ENCODE measurements at regions not wholly inside any gene's neighbourhood (a gene's known extent, or its start where the extent isn't known, plus 50 kb on each side); places are given as distances from the start of the nearest gene placed in this dataset.

DNA sequence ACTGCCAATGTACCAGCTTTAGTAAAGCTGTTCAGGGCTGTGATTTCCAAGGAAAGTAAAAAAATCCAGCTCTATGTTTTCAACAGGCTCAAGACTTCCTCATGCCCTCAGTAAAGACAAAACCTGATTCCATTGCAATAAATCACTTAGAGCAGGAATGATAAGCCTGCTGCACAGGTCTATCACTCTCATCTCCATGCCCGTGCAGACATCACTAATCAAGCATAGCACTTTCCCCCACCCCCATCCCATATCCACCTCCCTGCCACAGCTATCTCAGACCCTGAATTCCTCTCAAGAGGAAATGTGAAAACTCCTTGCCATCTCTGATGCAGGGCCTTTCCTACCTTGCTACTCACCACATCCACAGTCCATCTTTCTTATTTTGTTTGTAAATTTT lies 554.9 kb downstream of the MAFB start:
- ChIA-PET CTCF (interaction anchor here (0.7 kb wide), 1 partner anchor 101 kb away, joined by 5 read pairs; no protein-coding TSS in a partner anchor), POLR2A (no interaction called here)
- Histone ChIP-seq H3K36me3 (ENCODE audit: control insufficient read depth in 2 of 2, insufficient read depth in 1 of 2, low read length in 2 of 2) (no peaks in the 10 kb centered on the region), H3K27ac (ENCODE audit: extremely low read depth, low read depth, low read length) (no peak overlapping the region), H3K9me3 (ENCODE audit: control insufficient read depth, insufficient read depth, low read depth, low read length) (no peaks in the 10 kb centered on the region; the same call in 1 of the 2 replicates), H3K4me1 (ENCODE audit: control insufficient read depth, insufficient read depth, low read length) (no peaks in the 10 kb centered on the region), H3K4me3 (ENCODE audit: low read depth, low read length) (no peak overlapping the region)
- no peak for TF ChIP-seq ZNF354C (tag by site-specific recombination; IDR thresholded peaks at IDR 0.05; ENCODE audit: borderline replicate concordance, low read depth)
- no peak for TF ChIP-seq BCL11A (tag by site-specific recombination; IDR thresholded peaks at IDR 0.05; ENCODE audit: low read depth)
- TF ChIP-seq ZNF23 (tag by site-specific recombination; IDR thresholded peaks at IDR 0.05; ENCODE audit: borderline replicate concordance): 0 out of 2 replicates have a peak, but pooled peaks have one; percentile 51
- no peak for TF ChIP-seq ZNF133 (tag by site-specific recombination; IDR thresholded peaks at IDR 0.05)
- TF ChIP-seq ZBTB17 (tag by site-specific recombination; IDR thresholded peaks at IDR 0.05): 0 out of 2 replicates have a peak, but pooled peaks have one; percentile 31

DNA sequence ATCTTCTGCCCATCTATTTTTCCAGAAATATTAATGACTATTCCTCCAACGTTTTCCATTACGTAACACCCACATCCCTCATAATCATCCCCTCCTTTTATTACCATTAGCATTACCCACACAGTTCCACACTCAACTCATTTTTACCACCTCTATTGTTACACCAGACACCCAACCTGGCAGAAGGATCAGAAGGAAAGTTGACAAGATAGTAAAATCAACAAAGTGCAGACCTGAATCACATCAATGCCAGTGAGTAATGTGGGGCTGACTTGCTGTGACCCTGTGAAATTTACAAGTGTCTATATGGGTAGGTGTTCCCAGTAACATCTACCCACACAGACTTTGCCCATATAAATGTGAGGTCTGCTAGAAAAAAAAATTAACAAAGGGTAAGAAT lies 568.2 kb downstream of the MAFB start:
- POLR2A ChIA-PET: no interaction called here
- H3K4me3 ChIP-seq (ENCODE audit: low read depth, low read length): no peak overlapping the region
- peak; percentile 27; the same call in 1 of the 2 replicates for TF ChIP-seq EGR2 (tag by site-specific recombination; IDR thresholded peaks at IDR 0.05; ENCODE audit: low read depth)
- no peak for TF ChIP-seq ZIC2 (tag by site-specific recombination; IDR thresholded peaks at IDR 0.05)

GRCh38 chr20:40111282-40111681 lies 577.8 kb downstream of the MAFB start:
- POLR2A ChIA-PET: no interaction called here

More for the DNA sequence above, 568.2 kb downstream of the MAFB start:
- no peaks in the 10 kb centered on the region for H3K4me1 ChIP-seq (ENCODE audit: control insufficient read depth, insufficient read depth, low read length)
- H3K36me3 ChIP-seq (ENCODE audit: control insufficient read depth in 2 of 2, insufficient read depth in 1 of 2, low read length in 2 of 2): no peaks in the 10 kb centered on the region
- H3K27ac ChIP-seq (ENCODE audit: extremely low read depth, low read depth, low read length): no peak overlapping the region
- CTCF ChIA-PET: no interaction called here
- H3K9me3 ChIP-seq (ENCODE audit: control insufficient read depth, insufficient read depth, low read depth, low read length): no peaks in the 10 kb centered on the region

DNA sequence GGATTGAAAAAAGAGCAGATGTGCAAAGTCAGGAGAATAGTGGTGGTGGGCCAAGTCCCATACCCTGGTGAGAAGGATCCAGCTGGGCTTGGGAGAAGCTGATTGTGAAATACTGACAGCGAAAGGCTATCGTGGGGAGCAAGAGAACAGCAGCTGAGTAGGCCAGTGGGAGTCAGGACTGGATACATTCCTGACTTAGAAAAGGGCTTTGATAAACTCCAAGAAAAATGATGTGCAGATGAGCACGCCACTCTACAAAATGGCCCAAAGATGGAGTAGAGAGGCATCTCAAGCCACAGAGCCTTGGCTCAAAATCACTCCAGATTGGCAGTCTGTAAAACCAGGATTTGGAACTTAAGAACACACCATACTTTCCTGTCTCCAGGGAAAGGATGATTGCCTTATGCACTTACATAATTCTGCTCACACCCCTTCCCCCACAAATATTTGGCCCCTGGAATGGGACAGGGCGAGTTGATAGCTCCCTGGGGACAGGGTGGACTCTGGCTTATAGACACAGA lies 578.7 kb downstream of the MAFB start:
- TF ChIP-seq GLI2 (tag by site-specific recombination; IDR thresholded peaks at IDR 0.05; ENCODE audit: borderline replicate concordance, low read depth) (no peak), ZNF362 (tag by site-specific recombination; IDR thresholded peaks at IDR 0.05) (no peak), EGR2 (tag by site-specific recombination; IDR thresholded peaks at IDR 0.05; ENCODE audit: low read depth) (no peak)
- H3K9me3 ChIP-seq (ENCODE audit: control insufficient read depth, insufficient read depth, low read depth, low read length): no peaks in the 10 kb centered on the region
- H3K4me3 ChIP-seq (ENCODE audit: low read depth, low read length): no peak overlapping the region
- H3K36me3 ChIP-seq (ENCODE audit: control insufficient read depth in 2 of 2, insufficient read depth in 1 of 2, low read length in 2 of 2): no peaks in the 10 kb centered on the region
- CTCF ChIA-PET: interaction anchor here (0.6 kb wide), 1 partner anchor 56 kb away, joined by 3 read pairs; no protein-coding TSS in a partner anchor
- H3K27ac ChIP-seq (ENCODE audit: extremely low read depth, low read depth, low read length): no peak overlapping the region
- POLR2A ChIA-PET: no interaction called here
- no peaks in the 10 kb centered on the region for H3K4me1 ChIP-seq (ENCODE audit: control insufficient read depth, insufficient read depth, low read length)

More at GRCh38 chr20:40111282-40111681, 577.8 kb downstream of the MAFB start:
- Histone ChIP-seq H3K36me3 (ENCODE audit: control insufficient read depth in 2 of 2, insufficient read depth in 1 of 2, low read length in 2 of 2) (no peaks in the 10 kb centered on the region), H3K4me1 (ENCODE audit: control insufficient read depth, insufficient read depth, low read length) (no peaks in the 10 kb centered on the region), H3K27ac (ENCODE audit: extremely low read depth, low read depth, low read length) (no peak overlapping the region), H3K9me3 (ENCODE audit: control insufficient read depth, insufficient read depth, low read depth, low read length) (no peaks in the 10 kb centered on the region), H3K4me3 (ENCODE audit: low read depth, low read length) (no peak overlapping the region)
- CTCF ChIA-PET: interaction anchor here (0.6 kb wide), 1 partner anchor 56 kb away, joined by 3 read pairs; no protein-coding TSS in a partner anchor
- TF ChIP-seq ZSCAN16 (tag by site-specific recombination; IDR thresholded peaks at IDR 0.05) (no peak), KLF1 (tag by site-specific recombination; IDR thresholded peaks at IDR 0.05) (no peak), ZNF76 (tag by site-specific recombination; IDR thresholded peaks at IDR 0.05; ENCODE audit: borderline replicate concordance, low read depth) (no peak), ZNF423 (tag by site-specific recombination; IDR thresholded peaks at IDR 0.05) (no peak), ZNF514 (tag by site-specific recombination; IDR thresholded peaks at IDR 0.05) (no peak), KLF16 (tag by site-specific recombination; IDR thresholded peaks at IDR 0.05) (no peak), ZNF114 (tag by site-specific recombination; IDR thresholded peaks at IDR 0.05) (no peak), ZNF169 (tag by site-specific recombination; IDR thresholded peaks at IDR 0.05) (no peak)
- TF ChIP-seq, protein P1, sequence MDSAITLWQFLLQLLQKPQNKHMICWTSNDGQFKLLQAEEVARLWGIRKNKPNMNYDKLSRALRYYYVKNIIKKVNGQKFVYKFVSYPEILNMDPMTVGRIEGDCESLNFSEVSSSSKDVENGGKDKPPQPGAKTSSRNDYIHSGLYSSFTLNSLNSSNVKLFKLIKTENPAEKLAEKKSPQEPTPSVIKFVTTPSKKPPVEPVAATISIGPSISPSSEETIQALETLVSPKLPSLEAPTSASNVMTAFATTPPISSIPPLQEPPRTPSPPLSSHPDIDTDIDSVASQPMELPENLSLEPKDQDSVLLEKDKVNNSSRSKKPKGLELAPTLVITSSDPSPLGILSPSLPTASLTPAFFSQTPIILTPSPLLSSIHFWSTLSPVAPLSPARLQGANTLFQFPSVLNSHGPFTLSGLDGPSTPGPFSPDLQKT (IDR thresholded peaks at IDR 0.05; ENCODE audit: borderline replicate concordance, low read depth, low read length): no peak
- TF ChIP-seq, protein P2, sequence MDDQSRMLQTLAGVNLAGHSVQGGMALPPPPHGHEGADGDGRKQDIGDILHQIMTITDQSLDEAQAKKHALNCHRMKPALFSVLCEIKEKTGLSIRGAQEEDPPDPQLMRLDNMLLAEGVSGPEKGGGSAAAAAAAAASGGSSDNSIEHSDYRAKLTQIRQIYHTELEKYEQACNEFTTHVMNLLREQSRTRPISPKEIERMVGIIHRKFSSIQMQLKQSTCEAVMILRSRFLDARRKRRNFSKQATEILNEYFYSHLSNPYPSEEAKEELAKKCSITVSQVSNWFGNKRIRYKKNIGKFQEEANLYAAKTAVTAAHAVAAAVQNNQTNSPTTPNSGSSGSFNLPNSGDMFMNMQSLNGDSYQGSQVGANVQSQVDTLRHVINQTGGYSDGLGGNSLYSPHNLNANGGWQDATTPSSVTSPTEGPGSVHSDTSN (CRISPR knock-in tag; IDR thresholded peaks at IDR 0.05): no peak

All from HEK293 (cell line).